ENCODE measurements at regions not wholly inside any gene's neighbourhood (a gene's known extent, or its start where the extent isn't known, plus 50 kb on each side); places are given as distances from the start of the nearest gene placed in this dataset.

GRCh38 chr10:105356626-105357025 lies 715.5 kb downstream of the SORCS3 start:
- no peaks in the 10 kb centered on the region for H3K27me3 ChIP-seq
- no peaks in the 10 kb centered on the region for H3K9me3 ChIP-seq
- H3K4me1 ChIP-seq = no peaks in the 10 kb centered on the region
- no peak overlapping the region for H3K4me3 ChIP-seq (ENCODE audit: low read depth, low read length)
- no peak for DNase-seq
- no peak for TF ChIP-seq CTCF (IDR thresholded peaks at IDR 0.05; ENCODE audit: low read depth, low read length)
- H3K36me3 ChIP-seq = no peaks in the 10 kb centered on the region

GRCh38 chr10:105354010-105354409 lies 712.9 kb downstream of the SORCS3 start:
- no peak overlapping the region for H3K4me3 ChIP-seq (ENCODE audit: low read depth, low read length)
- no peaks in the 10 kb centered on the region for H3K4me1 ChIP-seq
- no peak for DNase-seq
- H3K9me3 ChIP-seq = no peaks in the 10 kb centered on the region
- H3K36me3 ChIP-seq = no peaks in the 10 kb centered on the region
- H3K27me3 ChIP-seq = no peaks in the 10 kb centered on the region
- no peak for TF ChIP-seq CTCF (IDR thresholded peaks at IDR 0.05; ENCODE audit: low read depth, low read length)

GRCh38 chr10:105352827-105353226 lies 711.7 kb downstream of the SORCS3 start:
- no peaks in the 10 kb centered on the region for H3K4me1 ChIP-seq
- no peak for DNase-seq
- H3K9me3 ChIP-seq = no peaks in the 10 kb centered on the region
- no peak overlapping the region for H3K4me3 ChIP-seq (ENCODE audit: low read depth, low read length)
- H3K27me3 ChIP-seq = no peaks in the 10 kb centered on the region
- no peak for TF ChIP-seq CTCF (IDR thresholded peaks at IDR 0.05; ENCODE audit: low read depth, low read length)
- no peaks in the 10 kb centered on the region for H3K36me3 ChIP-seq

GRCh38 chr10:105352281-105352680 lies 711.2 kb downstream of the SORCS3 start:
- no peak overlapping the region for H3K4me3 ChIP-seq (ENCODE audit: low read depth, low read length)
- H3K36me3 ChIP-seq = no peaks in the 10 kb centered on the region
- no peaks in the 10 kb centered on the region for H3K9me3 ChIP-seq
- H3K27me3 ChIP-seq = no peaks in the 10 kb centered on the region
- H3K4me1 ChIP-seq = no peaks in the 10 kb centered on the region
- no peak for DNase-seq
- TF ChIP-seq CTCF (IDR thresholded peaks at IDR 0.05; ENCODE audit: low read depth, low read length) = no peak

GRCh38 chr10:105351187-105351586 lies 710.1 kb downstream of the SORCS3 start:
- TF ChIP-seq CTCF (IDR thresholded peaks at IDR 0.05; ENCODE audit: low read depth, low read length) = no peak
- Histone ChIP-seq H3K36me3 (no peaks in the 10 kb centered on the region), H3K4me1 (no peaks in the 10 kb centered on the region), H3K27me3 (no peaks in the 10 kb centered on the region), H3K4me3 (ENCODE audit: low read depth, low read length) (no peak overlapping the region), H3K9me3 (no peaks in the 10 kb centered on the region)
- DNase-seq = no peak

GRCh38 chr10:105347487-105347886 lies 706.4 kb downstream of the SORCS3 start:
- no peak overlapping the region for H3K4me3 ChIP-seq (ENCODE audit: low read depth, low read length)
- H3K27me3 ChIP-seq = no peaks in the 10 kb centered on the region
- no peaks in the 10 kb centered on the region for H3K36me3 ChIP-seq
- no peaks in the 10 kb centered on the region for H3K9me3 ChIP-seq
- DNase-seq = no peak
- TF ChIP-seq CTCF (IDR thresholded peaks at IDR 0.05; ENCODE audit: low read depth, low read length) = no peak
- no peaks in the 10 kb centered on the region for H3K4me1 ChIP-seq

Data from BE2C (cell line).